ENCODE measurements at regions not wholly inside any gene's neighbourhood (a gene's known extent, or its start where the extent isn't known, plus 50 kb on each side); places are given as distances from the start of the nearest gene placed in this dataset.

GRCh38 chr15:72912121-72912520, 128.6 kb upstream of the ADPGK start:
- Histone ChIP-seq H3K36me3 (replicated peaks) (no peaks in the 10 kb centered on the region), H3K4me3 (ENCODE audit: low read depth, low read length) (no peak overlapping the region), H3K27me3 (replicated peaks) (no peaks in the 10 kb centered on the region), H3K27ac (no peak overlapping the region)
- in situ Hi-C loops (cut with HindIII; ENCODE audit: low pct_ligation_motif_present, low sequenced_read_pairs), result no loop called here
- no peak for TF ChIP-seq CTCF (IDR thresholded peaks at IDR 0.05; ENCODE audit: low read depth, low read length, missing control alignments)
- no peak for DNase-seq

GRCh38 chr15:72911626-72912025, 128.1 kb upstream of the ADPGK start:
- no peak overlapping the region for H3K4me3 ChIP-seq (ENCODE audit: low read depth, low read length)
- no peaks in the 10 kb centered on the region for H3K27me3 ChIP-seq (replicated peaks)
- no peak for DNase-seq
- no peaks in the 10 kb centered on the region for H3K36me3 ChIP-seq (replicated peaks)
- no peak for TF ChIP-seq CTCF (IDR thresholded peaks at IDR 0.05; ENCODE audit: low read depth, low read length, missing control alignments)
- in situ Hi-C loops (cut with HindIII; ENCODE audit: low pct_ligation_motif_present, low sequenced_read_pairs), result no loop called here
- no peak overlapping the region for H3K27ac ChIP-seq

DNA sequence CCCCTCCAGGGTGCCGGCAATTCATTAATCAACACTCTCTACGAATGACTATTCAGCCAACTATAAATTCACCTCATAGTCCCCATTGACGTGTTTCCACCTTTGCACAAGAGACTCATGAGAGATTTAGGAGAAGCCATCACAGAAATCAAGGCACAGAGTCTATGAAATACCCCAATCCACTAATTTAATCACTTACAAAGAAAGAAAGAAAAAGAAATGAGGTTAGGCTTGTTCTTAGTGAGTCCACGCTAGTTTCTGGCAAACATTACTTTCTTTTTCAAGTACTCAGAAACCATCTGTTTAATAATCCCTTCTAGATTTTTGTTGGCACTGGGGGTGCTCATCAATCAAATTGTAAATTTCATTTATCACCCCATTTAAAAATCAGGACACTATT, 125.2 kb upstream of the ADPGK start:
- in situ Hi-C loops (cut with HindIII; ENCODE audit: low pct_ligation_motif_present, low sequenced_read_pairs), result no loop called here
- no peak overlapping the region for H3K27ac ChIP-seq

GRCh38 chr15:72907733-72908132, 124.2 kb upstream of the ADPGK start:
- no peak for DNase-seq
- in situ Hi-C loops (cut with HindIII; ENCODE audit: low pct_ligation_motif_present, low sequenced_read_pairs), result no loop called here
- no peak for TF ChIP-seq CTCF (IDR thresholded peaks at IDR 0.05; ENCODE audit: low read depth, low read length, missing control alignments)
- Histone ChIP-seq H3K4me3 (ENCODE audit: low read depth, low read length) (no peak overlapping the region), H3K27ac (no peak overlapping the region), H3K27me3 (replicated peaks) (no peaks in the 10 kb centered on the region), H3K36me3 (replicated peaks) (no peaks in the 10 kb centered on the region)

More for the DNA sequence above, 125.2 kb upstream of the ADPGK start:
- no peaks in the 10 kb centered on the region for H3K36me3 ChIP-seq (replicated peaks)
- no peak for TF ChIP-seq CTCF (IDR thresholded peaks at IDR 0.05; ENCODE audit: low read depth, low read length, missing control alignments)
- H3K4me3 ChIP-seq (ENCODE audit: low read depth, low read length), result no peak overlapping the region
- H3K27me3 ChIP-seq (replicated peaks), result no peaks in the 10 kb centered on the region
- no peak for DNase-seq

DNA sequence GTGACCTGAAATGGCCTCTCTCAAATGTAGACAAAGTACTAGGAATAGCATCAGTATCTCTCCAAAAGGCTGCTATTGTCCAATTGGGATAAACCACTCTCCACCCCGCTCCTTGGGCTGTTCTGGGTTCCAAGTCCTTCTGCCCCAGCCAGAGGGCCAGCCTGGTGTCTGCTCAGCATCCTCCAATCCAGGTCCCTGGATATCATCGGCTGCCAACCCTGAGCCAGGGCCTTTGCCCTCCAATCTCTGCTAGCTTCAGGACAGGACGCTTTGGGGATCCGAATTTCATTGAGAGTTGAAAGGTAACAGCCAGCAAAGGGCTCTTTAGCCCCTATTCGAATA, 119.3 kb upstream of the ADPGK start:
- Histone ChIP-seq H3K4me3 (ENCODE audit: low read depth, low read length) (no peak overlapping the region), H3K27me3 (replicated peaks) (no peaks in the 10 kb centered on the region), H3K27ac (no peak overlapping the region), H3K36me3 (replicated peaks) (no peaks in the 10 kb centered on the region)
- TF ChIP-seq CTCF (IDR thresholded peaks at IDR 0.05; ENCODE audit: low read depth, low read length, missing control alignments), result no peak
- in situ Hi-C loops (cut with HindIII; ENCODE audit: low pct_ligation_motif_present, low sequenced_read_pairs), result no loop called here
- DNase-seq, result no peak

GRCh38 chr15:72902245-72902918, 118.8 kb upstream of the ADPGK start:
- no peak for TF ChIP-seq CTCF (IDR thresholded peaks at IDR 0.05; ENCODE audit: low read depth, low read length, missing control alignments)
- DNase-seq, result peak; percentile 18

More at GRCh38 chr15:72902245-72902918, 118.8 kb upstream of the ADPGK start:
- H3K27ac ChIP-seq, result no peak overlapping the region
- no peak overlapping the region for H3K4me3 ChIP-seq (ENCODE audit: low read depth, low read length)
- no peaks in the 10 kb centered on the region for H3K36me3 ChIP-seq (replicated peaks)
- in situ Hi-C loops (cut with HindIII; ENCODE audit: low pct_ligation_motif_present, low sequenced_read_pairs), result no loop called here
- no peaks in the 10 kb centered on the region for H3K27me3 ChIP-seq (replicated peaks)
